PC-9 (cell line): ENCODE measurements at regions not wholly inside any gene's neighbourhood (a gene's known extent, or its start where the extent isn't known, plus 50 kb on each side); places are given as distances from the start of the nearest gene placed in this dataset.

Experiments used
- BruUV-seq: library from RNA; stranded (reverse); fragments of 400-500 nt; replicated peaks from 2 replicates; lab custom pipeline; 2021; lab: Mats Ljungman, UMichigan
- CTCF ChIA-PET: fragments of 300-600 bp; sonication (Branson Sonifier 250); formaldehyde crosslinking; loops from one replicate; lab custom pipeline; 2022; ENCODE audit warnings: antibody characterized with exemption; lab: Charles Lee
- POLR2A ChIA-PET: fragments of 300-600 bp; sonication (Branson Sonifier 250); formaldehyde crosslinking; loops from one replicate; lab custom pipeline; 2022; ENCODE audit warnings: antibody characterized with exemption; ENCODE audit not compliant: unreplicated experiment; lab: Charles Lee
- DNase-seq, 2 experiments: peaks; one replicate each; pipeline versions ENCODE4 v3.0.0 to v3.0.0-alpha.2; 2015 to 2022; ENCODE audit warnings: mixed read lengths in 1 of 2
- H2AFZ ChIP-seq: fragments of 200-600 bp; sonication (generic); 2 replicates; pipeline ENCODE4 v1.8.1; 2017; ENCODE audit warnings: antibody characterized with exemption
- H3F3A ChIP-seq: fragments of 200-600 bp; sonication (generic); 2 replicates; pipeline ENCODE4 v1.8.1; 2017; ENCODE audit warnings: antibody characterized with exemption, mild to moderate bottlenecking, low read depth; ENCODE audit not compliant: insufficient read depth
- H3K27ac ChIP-seq: fragments of 200-600 bp; sonication (generic); 2 replicates; pipeline ENCODE4 v1.6.1; 2016; ENCODE audit warnings: mixed run types
- H3K27me3 ChIP-seq: fragments of 200-600 bp; sonication (generic); 2 replicates; pipeline ENCODE4 v1.6.1; 2016; ENCODE audit warnings: low read depth, mixed run types; ENCODE audit not compliant: insufficient read depth
- H3K36me3 ChIP-seq: fragments of 200-600 bp; sonication (generic); 2 replicates; pipeline ENCODE4 v1.6.1; 2016; ENCODE audit warnings: low read depth, mixed run types
- H3K4me1 ChIP-seq: fragments of 200-600 bp; sonication (generic); replicated peaks from 2 replicates; pipeline ENCODE4 v1.6.1; 2016; ENCODE audit warnings: mixed run types; ENCODE audit not compliant: insufficient read depth
- H3K4me2 ChIP-seq: fragments of 200-600 bp; sonication (generic); 2 replicates; pipeline ENCODE4 v1.6.1; 2017; ENCODE audit warnings: mixed run types
- H3K4me3 ChIP-seq: fragments of 200-600 bp; sonication (generic); 2 replicates; pipeline ENCODE4 v1.6.1; 2016; ENCODE audit warnings: mixed run types
- H3K79me2 ChIP-seq: fragments of 200-600 bp; sonication (generic); 2 replicates; pipeline ENCODE4 v1.6.1; 2017; ENCODE audit warnings: low read depth, mixed run types
- H3K9me2 ChIP-seq: fragments of 200-600 bp; sonication (generic); 2 replicates; pipeline ENCODE4 v1.8.1; 2017; ENCODE audit warnings: mild to moderate bottlenecking; ENCODE audit not compliant: insufficient read depth
- H3K9me3 ChIP-seq: fragments of 200-600 bp; sonication (generic); 2 replicates; pipeline ENCODE4 v1.8.1; 2016; ENCODE audit warnings: low read depth; ENCODE audit not compliant: insufficient read depth
- H4K20me1 ChIP-seq: fragments of 200-600 bp; sonication (generic); 2 replicates; pipeline ENCODE4 v1.8.1; 2017; ENCODE audit not compliant: insufficient read depth
- EZH2 ChIP-seq: fragments of 200-600 bp; sonication (generic); IDR thresholded peaks from 2 replicates; pipeline ENCODE4 v1.8.0; 2017; ENCODE audit warnings: antibody characterized with exemption, low read depth
- intact Hi-C: fragments of 100-400 bp; cut with micrococcal nuclease; formaldehyde crosslinking; loops from one replicate; pipeline ENCODE4 v1.10.0; 2022; ENCODE audit not compliant: unreplicated experiment
- TF ChIP-seq, protein P1 (sequence below): fragments of 200-600 bp; sonication (generic); conservative IDR thresholded peaks from 2 replicates; pipeline ENCODE4 v1.6.1; 2017; ENCODE audit warnings: mixed run types, antibody characterized with exemption, mild to moderate bottlenecking, moderate library complexity

- Histone ChIP-seq H3K4me1 (0 out of 2 replicates have a peak, but pooled peaks cover 8% of the 10 kb centered on the region), H3K9me3 (no peaks in the 10 kb centered on the region), H3K27me3 (no peaks in the 10 kb centered on the region), H3K9me2 (no peaks in the 10 kb centered on the region), H3K27ac (no peak overlapping the region), H3F3A (0 out of 2 replicates have a peak, but pooled peaks cover 6% of the 10 kb centered on the region), H2AFZ (no peak overlapping the region), H4K20me1 (no peaks in the 10 kb centered on the region), H3K36me3 (no peaks in the 10 kb centered on the region), H3K4me2 (no peak overlapping the region), H3K4me3 (no peak overlapping the region), H3K79me2 (no peaks in the 10 kb centered on the region)
- TF ChIP-seq EZH2, result no peak
- TF ChIP-seq, protein P1, sequence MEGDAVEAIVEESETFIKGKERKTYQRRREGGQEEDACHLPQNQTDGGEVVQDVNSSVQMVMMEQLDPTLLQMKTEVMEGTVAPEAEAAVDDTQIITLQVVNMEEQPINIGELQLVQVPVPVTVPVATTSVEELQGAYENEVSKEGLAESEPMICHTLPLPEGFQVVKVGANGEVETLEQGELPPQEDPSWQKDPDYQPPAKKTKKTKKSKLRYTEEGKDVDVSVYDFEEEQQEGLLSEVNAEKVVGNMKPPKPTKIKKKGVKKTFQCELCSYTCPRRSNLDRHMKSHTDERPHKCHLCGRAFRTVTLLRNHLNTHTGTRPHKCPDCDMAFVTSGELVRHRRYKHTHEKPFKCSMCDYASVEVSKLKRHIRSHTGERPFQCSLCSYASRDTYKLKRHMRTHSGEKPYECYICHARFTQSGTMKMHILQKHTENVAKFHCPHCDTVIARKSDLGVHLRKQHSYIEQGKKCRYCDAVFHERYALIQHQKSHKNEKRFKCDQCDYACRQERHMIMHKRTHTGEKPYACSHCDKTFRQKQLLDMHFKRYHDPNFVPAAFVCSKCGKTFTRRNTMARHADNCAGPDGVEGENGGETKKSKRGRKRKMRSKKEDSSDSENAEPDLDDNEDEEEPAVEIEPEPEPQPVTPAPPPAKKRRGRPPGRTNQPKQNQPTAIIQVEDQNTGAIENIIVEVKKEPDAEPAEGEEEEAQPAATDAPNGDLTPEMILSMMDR, result no peak
- no TSS peak for BruUV-seq
- DNase-seq, result no peak
- CTCF ChIA-PET, result no interaction called here
- intact Hi-C loops, result no loop called here
- POLR2A ChIA-PET, result no interaction called here
These were observed 306.7 kb upstream of the SASH1 start for GRCh38 chr6:148035806-148036390.

DNA sequence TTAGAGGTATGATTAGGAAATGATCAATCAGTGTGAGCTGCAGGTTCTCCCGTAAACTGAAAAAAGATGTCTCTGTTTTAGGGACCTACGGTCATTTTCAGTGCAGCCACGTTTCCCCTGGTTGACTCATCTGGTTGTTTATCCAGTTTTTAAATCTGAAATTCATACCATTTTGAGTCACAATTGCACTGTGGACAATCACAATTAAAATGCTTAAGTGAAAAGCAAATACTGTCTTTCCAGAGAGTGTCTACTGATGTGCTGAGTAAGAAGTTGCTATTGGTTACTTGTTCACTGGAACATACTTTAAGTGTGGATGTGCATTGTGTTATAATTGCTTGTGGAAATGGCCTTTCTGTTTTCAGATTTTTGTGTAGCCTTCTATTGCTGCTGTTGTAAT is 305.1 kb upstream of the SASH1 start:
- no peak overlapping the region for H2AFZ ChIP-seq
- POLR2A ChIA-PET, result no interaction called here
- H3F3A ChIP-seq, result 0 out of 2 replicates have a peak, but pooled peaks cover 6% of the 10 kb centered on the region
- no peaks in the 10 kb centered on the region for H3K79me2 ChIP-seq
- intact Hi-C loops, result no loop called here
- H3K4me2 ChIP-seq, result no peak overlapping the region
- no peaks in the 10 kb centered on the region for H3K27me3 ChIP-seq
- no peaks in the 10 kb centered on the region for H3K9me2 ChIP-seq
- no peaks in the 10 kb centered on the region for H3K9me3 ChIP-seq
- no TSS peak for BruUV-seq
- no peak overlapping the region for H3K27ac ChIP-seq
- H3K4me1 ChIP-seq, result 0 out of 2 replicates have a peak, but pooled peaks cover 8% of the 10 kb centered on the region
- CTCF ChIA-PET, result no interaction called here
- H4K20me1 ChIP-seq, result no peaks in the 10 kb centered on the region
- H3K36me3 ChIP-seq, result no peaks in the 10 kb centered on the region
- H3K4me3 ChIP-seq, result no peak overlapping the region
- TF ChIP-seq, protein P1, result no peak
- TF ChIP-seq EZH2, result no peak
- peak in 1 of 2 experiments; percentile 47 for DNase-seq

- H3K4me3 ChIP-seq, result no peak overlapping the region
- CTCF ChIA-PET, result no interaction called here
- no peaks in the 10 kb centered on the region for H3K79me2 ChIP-seq
- H3K36me3 ChIP-seq, result no peaks in the 10 kb centered on the region
- POLR2A ChIA-PET, result no interaction called here
- 0 out of 2 replicates have a peak, but pooled peaks cover 6% of the 10 kb centered on the region for H3F3A ChIP-seq
- no peaks in the 10 kb centered on the region for H3K9me2 ChIP-seq
- no peak overlapping the region for H3K27ac ChIP-seq
- no peak for DNase-seq
- no peaks in the 10 kb centered on the region for H3K27me3 ChIP-seq
- TF ChIP-seq EZH2, result no peak
- TF ChIP-seq, protein P1, result no peak
- 0 out of 2 replicates have a peak, but pooled peaks cover 8% of the 10 kb centered on the region for H3K4me1 ChIP-seq
- no TSS peak for BruUV-seq
- no peak overlapping the region for H3K4me2 ChIP-seq
- no peaks in the 10 kb centered on the region for H4K20me1 ChIP-seq
- intact Hi-C loops, result no loop called here
- no peaks in the 10 kb centered on the region for H3K9me3 ChIP-seq
- H2AFZ ChIP-seq, result no peak overlapping the region
These were observed 301.1 kb upstream of the SASH1 start for GRCh38 chr6:148041546-148041945.
